HCT116 (cell line): ENCODE measurements at regions not wholly inside any gene's neighbourhood (a gene's known extent, or its start where the extent isn't known, plus 50 kb on each side); places are given as distances from the start of the nearest gene placed in this dataset.

ENCODE experiments used
- ATAC-seq: fragments of 200-7000 bp; cut with Tn5 transposase; 2 replicates; pipeline ENCODE4 v1.9.1; 2020; ENCODE audit warnings: mild to moderate bottlenecking, moderate library complexity
- BruUV-seq: library from RNA; stranded (reverse); fragments of 400-500 nt; replicated peaks from 2 replicates; lab custom pipeline; 2021; lab: Mats Ljungman, UMichigan
- CTCF ChIA-PET: fragments of 300-600 bp; sonication (Branson Sonifier 250); formaldehyde crosslinking; loops from one replicate; lab custom pipeline; 2021; ENCODE audit warnings: antibody characterized with exemption; lab: Charles Lee
- POLR2A ChIA-PET: fragments of 300-600, 350-600 bp; sonication (Branson Sonifier 250); formaldehyde crosslinking; loops from one replicate; lab custom pipeline; 2021; ENCODE audit warnings: antibody characterized with exemption; lab: Charles Lee
- RAD21 ChIA-PET, 2 experiments: fragments of 300-600 bp; sonication (Branson Sonifier 250); formaldehyde crosslinking; loops; one replicate each; lab custom pipeline; 2023; ENCODE audit warnings: low total read pairs in 2 of 2; ENCODE audit not compliant: uncharacterized antibody in 2 of 2, unreplicated experiment in 2 of 2, low non-redundant PET in 1 of 2; lab: Charles Lee
- DNase-seq: peaks from one replicate; pipeline ENCODE4 v3.0.0-alpha.2; 2010; ENCODE audit warnings: low read depth, low spot score
- H2AFZ ChIP-seq: fragments of 200-600 bp; shearing (Covaris generic), sonication (generic); 2 replicates; pipeline ENCODE4 v1.6.1; 2017; ENCODE audit warnings: low read depth, mixed run types, mixed read lengths, antibody characterized with exemption, low read length; ENCODE audit not compliant: poor library complexity, severe bottlenecking
- H3K27ac ChIP-seq: 2 replicates; pipeline ENCODE4 v1.5.1; 2012; ENCODE audit warnings: low read depth, low read length
- H3K27me3 ChIP-seq: fragments of 200-600 bp; sonication (generic); 2 replicates; pipeline ENCODE4 v1.6.1; 2016; ENCODE audit warnings: mixed run types, low read length, mixed read lengths; ENCODE audit not compliant: insufficient read depth
- H3K36me3 ChIP-seq, 2 experiments: fragments of 200-500 bp in 1 of 2; fragments of 200-600 bp in 1 of 2; sonication (Bioruptor generic) in 1 of 2; sonication (generic) in 1 of 2; 2 replicates each; pipeline versions ENCODE4 v1.5.1 to v1.6.1; 2014 to 2016; ENCODE audit warnings: low read length in 2 of 2, inconsistent platforms in 1 of 2, mixed read lengths in 1 of 2, mixed run types in 1 of 2; ENCODE audit not compliant: insufficient read depth in 2 of 2, control insufficient read depth in 1 of 2
- H3K4me1 ChIP-seq, 2 experiments: fragments of 200-600 bp in 1 of 2; sonication (generic) in 1 of 2; 2 replicates each; pipeline versions ENCODE4 v1.5.1 to v1.6.1; 2012 to 2017; ENCODE audit warnings: low read length in 2 of 2, inconsistent platforms in 1 of 2, mild to moderate bottlenecking in 1 of 2, mixed read lengths in 1 of 2, mixed run types in 1 of 2, moderate library complexity in 1 of 2; ENCODE audit not compliant: insufficient read depth in 2 of 2, control insufficient read depth in 1 of 2
- H3K4me2 ChIP-seq: fragments of 200-600 bp; sonication (generic); 2 replicates; pipeline ENCODE4 v1.6.1; 2017; ENCODE audit warnings: mixed run types, low read length, mixed read lengths
- H3K4me3 ChIP-seq, 2 experiments: fragments of 200-600 bp in 1 of 2; sonication (generic) in 1 of 2; replicated peaks in 1 of 2; 2 replicates each; pipeline ENCODE4 v1.5.1; 2011 to 2016; ENCODE audit warnings: low read length in 2 of 2, control low read depth in 1 of 2, low read depth in 1 of 2, mild to moderate bottlenecking in 1 of 2, mixed read lengths in 1 of 2, mixed run types in 1 of 2
- H3K79me2 ChIP-seq: fragments of 200-600 bp; sonication (generic); 2 replicates; pipeline ENCODE4 v1.6.1; 2017; ENCODE audit warnings: mild to moderate bottlenecking, mixed run types, low read length, moderate library complexity, mixed read lengths; ENCODE audit not compliant: insufficient read depth
- H3K9ac ChIP-seq: fragments of 200-600 bp; sonication (generic); 2 replicates; pipeline ENCODE4 v1.6.1; 2016; ENCODE audit warnings: low read length, mixed read lengths
- H3K9me2 ChIP-seq: fragments of 200-600 bp; sonication (generic), shearing (Covaris generic); 2 replicates; pipeline ENCODE4 v1.6.1; 2017; ENCODE audit warnings: mixed run types, mild to moderate bottlenecking, moderate library complexity; ENCODE audit not compliant: insufficient read depth
- H3K9me3 ChIP-seq, 2 experiments: fragments of 200-500 bp in 1 of 2; fragments of 200-600 bp in 1 of 2; sonication (Bioruptor generic) in 1 of 2; sonication (generic) in 1 of 2; 2 replicates each; pipeline ENCODE4 v1.6.1; 2014 to 2017; ENCODE audit warnings: low read length in 2 of 2, mixed read lengths in 2 of 2, inconsistent platforms in 1 of 2, low read depth in 1 of 2, mild to moderate bottlenecking in 1 of 2, mixed run types in 1 of 2, moderate library complexity in 1 of 2; ENCODE audit not compliant: control insufficient read depth in 1 of 2, insufficient read depth in 1 of 2
- H4K20me1 ChIP-seq: fragments of 200-600 bp; sonication (generic), shearing (Covaris generic); 2 replicates; pipeline ENCODE4 v1.6.1; 2017; ENCODE audit warnings: mixed run types, mild to moderate bottlenecking, moderate library complexity; ENCODE audit not compliant: insufficient read depth
- FOSL1 ChIP-seq: IDR thresholded peaks from 2 replicates; pipeline ENCODE4 v1.6.1; 2012; ENCODE audit warnings: low read depth
- RAD21 ChIP-seq: IDR thresholded peaks from 2 replicates; pipeline ENCODE4 v1.6.1; 2012; ENCODE audit warnings: low read depth, mild to moderate bottlenecking
- SP1 ChIP-seq: IDR thresholded peaks from 2 replicates; pipeline ENCODE4 v1.6.1; 2012; ENCODE audit warnings: low read depth
- SRF ChIP-seq: IDR thresholded peaks from 2 replicates; pipeline ENCODE4 v1.6.1; 2012; ENCODE audit warnings: low read depth
- YY1 ChIP-seq: IDR thresholded peaks from 2 replicates; pipeline ENCODE4 v1.6.1; 2011; ENCODE audit warnings: low read length, low read depth, moderate library complexity, mild to moderate bottlenecking; ENCODE audit not compliant: insufficient replicate concordance; ENCODE audit errors: extremely low read depth
- ZFX ChIP-seq: fragments of 450-650 bp; IDR thresholded peaks from 2 replicates; pipeline ENCODE4 v1.6.1; 2017
- intact Hi-C: fragments of 100-400 bp; cut with micrococcal nuclease; formaldehyde crosslinking; loops from 2 replicates; pipeline ENCODE4 v1.10.0; 2022
- TF ChIP-seq, protein P1 (sequence below): IDR thresholded peaks from 2 replicates; pipeline ENCODE4 v1.6.1; 2012; ENCODE audit warnings: low read depth

DNA sequence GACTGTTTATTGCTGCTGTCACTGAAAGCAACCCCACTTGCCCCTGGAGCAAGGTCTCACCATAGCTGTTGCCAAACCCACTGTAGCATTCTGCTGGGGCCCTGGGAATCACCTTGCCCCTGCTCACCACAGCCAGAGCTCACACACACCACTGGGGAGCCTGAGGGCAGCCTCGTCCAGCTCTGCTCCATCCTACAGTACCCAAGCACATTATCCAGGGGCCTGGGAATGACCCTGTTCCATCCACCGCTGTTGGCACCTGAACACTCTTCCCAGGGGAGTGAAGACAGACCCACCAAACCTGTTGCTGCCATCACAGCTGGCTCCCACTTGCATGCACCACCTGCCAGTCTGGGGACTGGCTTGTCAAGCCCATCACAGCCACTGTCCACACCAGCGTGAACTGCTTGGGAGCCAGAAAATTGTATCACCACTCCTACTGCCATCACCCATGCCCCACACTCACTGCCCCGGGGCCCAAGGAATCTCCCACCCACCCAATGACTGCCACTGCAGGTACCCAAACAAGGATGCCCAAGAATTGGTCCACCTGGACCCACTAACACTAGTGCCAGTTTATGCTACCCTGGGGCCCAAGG, 811.3 kb downstream of the KLHL13 start:
- Histone ChIP-seq H3K4me2 (no peak overlapping the region), H3K36me3 (no peaks in the 10 kb centered on the region), H4K20me1 (no peaks in the 10 kb centered on the region), H3K27ac (no peak overlapping the region), H2AFZ (no peak overlapping the region), H3K9ac (no peak overlapping the region), H3K27me3 (no peaks in the 10 kb centered on the region), H3K4me3 (no peak overlapping the region), H3K79me2 (no peaks in the 10 kb centered on the region), H3K9me3 (no peaks in the 10 kb centered on the region), H3K4me1 (no peaks in the 10 kb centered on the region), H3K9me2 (no peaks in the 10 kb centered on the region)
- DNase-seq (no peak), ATAC-seq (no peak)
- intact Hi-C loops: no loop called here
- POLR2A ChIA-PET: no interaction called here
- no TSS peak for BruUV-seq
- RAD21 ChIA-PET: no interaction called here
- CTCF ChIA-PET: no interaction called here
- TF ChIP-seq ZFX (no peak), SRF (no peak), YY1 (no peak), FOSL1 (no peak), RAD21 (no peak), SP1 (no peak)
- TF ChIP-seq, protein P1, sequence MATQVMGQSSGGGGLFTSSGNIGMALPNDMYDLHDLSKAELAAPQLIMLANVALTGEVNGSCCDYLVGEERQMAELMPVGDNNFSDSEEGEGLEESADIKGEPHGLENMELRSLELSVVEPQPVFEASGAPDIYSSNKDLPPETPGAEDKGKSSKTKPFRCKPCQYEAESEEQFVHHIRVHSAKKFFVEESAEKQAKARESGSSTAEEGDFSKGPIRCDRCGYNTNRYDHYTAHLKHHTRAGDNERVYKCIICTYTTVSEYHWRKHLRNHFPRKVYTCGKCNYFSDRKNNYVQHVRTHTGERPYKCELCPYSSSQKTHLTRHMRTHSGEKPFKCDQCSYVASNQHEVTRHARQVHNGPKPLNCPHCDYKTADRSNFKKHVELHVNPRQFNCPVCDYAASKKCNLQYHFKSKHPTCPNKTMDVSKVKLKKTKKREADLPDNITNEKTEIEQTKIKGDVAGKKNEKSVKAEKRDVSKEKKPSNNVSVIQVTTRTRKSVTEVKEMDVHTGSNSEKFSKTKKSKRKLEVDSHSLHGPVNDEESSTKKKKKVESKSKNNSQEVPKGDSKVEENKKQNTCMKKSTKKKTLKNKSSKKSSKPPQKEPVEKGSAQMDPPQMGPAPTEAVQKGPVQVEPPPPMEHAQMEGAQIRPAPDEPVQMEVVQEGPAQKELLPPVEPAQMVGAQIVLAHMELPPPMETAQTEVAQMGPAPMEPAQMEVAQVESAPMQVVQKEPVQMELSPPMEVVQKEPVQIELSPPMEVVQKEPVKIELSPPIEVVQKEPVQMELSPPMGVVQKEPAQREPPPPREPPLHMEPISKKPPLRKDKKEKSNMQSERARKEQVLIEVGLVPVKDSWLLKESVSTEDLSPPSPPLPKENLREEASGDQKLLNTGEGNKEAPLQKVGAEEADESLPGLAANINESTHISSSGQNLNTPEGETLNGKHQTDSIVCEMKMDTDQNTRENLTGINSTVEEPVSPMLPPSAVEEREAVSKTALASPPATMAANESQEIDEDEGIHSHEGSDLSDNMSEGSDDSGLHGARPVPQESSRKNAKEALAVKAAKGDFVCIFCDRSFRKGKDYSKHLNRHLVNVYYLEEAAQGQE: no peak
